ENCODE measurements at regions not wholly inside any gene's neighbourhood (a gene's known extent, or its start where the extent isn't known, plus 50 kb on each side); places are given as distances from the start of the nearest gene placed in this dataset.

DNA sequence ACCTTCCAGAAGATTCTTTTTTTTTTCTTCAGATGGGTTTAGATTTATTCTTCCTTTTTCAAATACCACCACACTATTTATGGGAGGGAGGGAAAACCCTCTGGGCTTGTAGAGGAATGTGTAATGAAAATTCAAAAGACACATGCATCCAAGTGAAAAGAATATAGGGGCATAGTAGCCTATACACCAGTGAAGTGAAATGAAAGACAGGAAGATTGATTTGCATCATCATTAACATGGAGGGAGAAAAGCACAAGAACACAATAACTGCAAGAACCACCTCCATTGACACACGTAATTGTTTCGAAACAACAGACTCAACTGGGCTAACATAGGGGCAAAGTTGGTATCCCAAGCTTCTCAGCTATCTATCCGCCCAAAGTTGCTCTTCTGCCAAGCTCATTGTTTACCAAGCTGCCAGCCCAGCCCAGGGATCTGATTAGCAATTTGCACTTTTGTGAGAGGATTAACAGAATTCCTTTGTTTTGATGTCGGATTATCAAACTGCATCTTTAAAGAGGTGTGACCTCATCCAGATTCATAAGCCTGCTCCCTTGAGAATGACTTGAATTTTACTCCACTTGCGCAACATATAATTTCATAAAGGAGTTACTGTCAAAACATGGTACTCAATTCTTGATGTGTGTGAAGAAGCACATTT lies 430.5 kb upstream of the SOX5 start:
- TF ChIP-seq POLR2A (IDR thresholded peaks at IDR 0.05), result no peak
- TF ChIP-seq, protein P1, sequence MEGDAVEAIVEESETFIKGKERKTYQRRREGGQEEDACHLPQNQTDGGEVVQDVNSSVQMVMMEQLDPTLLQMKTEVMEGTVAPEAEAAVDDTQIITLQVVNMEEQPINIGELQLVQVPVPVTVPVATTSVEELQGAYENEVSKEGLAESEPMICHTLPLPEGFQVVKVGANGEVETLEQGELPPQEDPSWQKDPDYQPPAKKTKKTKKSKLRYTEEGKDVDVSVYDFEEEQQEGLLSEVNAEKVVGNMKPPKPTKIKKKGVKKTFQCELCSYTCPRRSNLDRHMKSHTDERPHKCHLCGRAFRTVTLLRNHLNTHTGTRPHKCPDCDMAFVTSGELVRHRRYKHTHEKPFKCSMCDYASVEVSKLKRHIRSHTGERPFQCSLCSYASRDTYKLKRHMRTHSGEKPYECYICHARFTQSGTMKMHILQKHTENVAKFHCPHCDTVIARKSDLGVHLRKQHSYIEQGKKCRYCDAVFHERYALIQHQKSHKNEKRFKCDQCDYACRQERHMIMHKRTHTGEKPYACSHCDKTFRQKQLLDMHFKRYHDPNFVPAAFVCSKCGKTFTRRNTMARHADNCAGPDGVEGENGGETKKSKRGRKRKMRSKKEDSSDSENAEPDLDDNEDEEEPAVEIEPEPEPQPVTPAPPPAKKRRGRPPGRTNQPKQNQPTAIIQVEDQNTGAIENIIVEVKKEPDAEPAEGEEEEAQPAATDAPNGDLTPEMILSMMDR (IDR thresholded peaks at IDR 0.05), result no peak
